IgD-negative memory B cell (primary cell): ENCODE measurements at regions not wholly inside any gene's neighbourhood (a gene's known extent, or its start where the extent isn't known, plus 50 kb on each side); places are given as distances from the start of the nearest gene placed in this dataset.

ENCODE experiments used
- H3K27ac Mint-ChIP-seq, 3 donors: one replicate each; pipeline ENCODE4 v1.8.0; 2020 to 2022; ENCODE audit warnings: mild to moderate bottlenecking in 3 of 3, mixed read lengths in 3 of 3, moderate library complexity in 1 of 3
- H3K27me3 Mint-ChIP-seq: one replicate; pipeline ENCODE4 v1.8.0; 2021; ENCODE audit warnings: mixed read lengths
- H3K36me3 Mint-ChIP-seq: one replicate; pipeline ENCODE4 v1.8.0; 2020; ENCODE audit warnings: mild to moderate bottlenecking, mixed read lengths
- H3K4me1 Mint-ChIP-seq, 3 donors: one replicate each; pipeline ENCODE4 v1.8.0; 2020 to 2022; ENCODE audit warnings: mixed read lengths in 3 of 3, mild to moderate bottlenecking in 1 of 3
- H3K4me3 Mint-ChIP-seq, 4 donors: one replicate each; pipeline ENCODE4 v1.8.0; 2020 to 2022; ENCODE audit warnings: mild to moderate bottlenecking in 4 of 4, mixed read lengths in 4 of 4, moderate library complexity in 3 of 4
- H3K9me3 Mint-ChIP-seq, 3 donors: one replicate each; pipeline ENCODE4 v1.8.0; 2020 to 2021; ENCODE audit warnings: mixed read lengths in 3 of 3, mild to moderate bottlenecking in 1 of 3

- H3K27ac Mint-ChIP-seq: no peak overlapping the region
- no peaks in the 10 kb centered on the region for H3K27me3 Mint-ChIP-seq
- H3K36me3 Mint-ChIP-seq: no peaks in the 10 kb centered on the region
- no peak overlapping the region for H3K4me3 Mint-ChIP-seq
- H3K4me1 Mint-ChIP-seq: no peaks in the 10 kb centered on the region
- H3K9me3 Mint-ChIP-seq: peaks cover 3 to 8% (median 4%) of the 10 kb centered on the region in 3 donors
Observed at GRCh38 chr1:217211486-217211885, 419.4 kb downstream of the GPATCH2 start.

- Mint-ChIP-seq H3K4me1 (no peaks in the 10 kb centered on the region), H3K27ac (no peak overlapping the region), H3K9me3 (peaks cover 4 to 10% (median 7%) of the 10 kb centered on the region in 3 donors), H3K36me3 (no peaks in the 10 kb centered on the region), H3K4me3 (no peak overlapping the region), H3K27me3 (no peaks in the 10 kb centered on the region)
Observed at GRCh38 chr1:217205578-217205977, 425.3 kb downstream of the GPATCH2 start.

- Mint-ChIP-seq H3K4me1 (no peaks in the 10 kb centered on the region), H3K4me3 (no peak overlapping the region), H3K27ac (no peak overlapping the region), H3K27me3 (no peaks in the 10 kb centered on the region), H3K9me3 (peaks cover 1 to 3% (median 2%) of the 10 kb centered on the region in 3 donors), H3K36me3 (no peaks in the 10 kb centered on the region)
Observed at GRCh38 chr1:217196616-217197015, 434.3 kb downstream of the GPATCH2 start.

GRCh38 chr1:217193151-217193550, 437.7 kb downstream of the GPATCH2 start:
- H3K27me3 Mint-ChIP-seq: no peaks in the 10 kb centered on the region
- H3K4me1 Mint-ChIP-seq: no peaks in the 10 kb centered on the region
- no peak overlapping the region for H3K4me3 Mint-ChIP-seq
- H3K36me3 Mint-ChIP-seq: no peaks in the 10 kb centered on the region
- H3K9me3 Mint-ChIP-seq: peaks cover 0 to 3% (median 2%) of the 10 kb centered on the region in 3 donors
- H3K27ac Mint-ChIP-seq: no peak overlapping the region

- no peak overlapping the region for H3K4me3 Mint-ChIP-seq
- no peaks in the 10 kb centered on the region for H3K4me1 Mint-ChIP-seq
- H3K9me3 Mint-ChIP-seq: peaks cover 2 to 4% (median 3%) of the 10 kb centered on the region in 3 donors
- no peaks in the 10 kb centered on the region for H3K36me3 Mint-ChIP-seq
- no peak overlapping the region for H3K27ac Mint-ChIP-seq
- no peaks in the 10 kb centered on the region for H3K27me3 Mint-ChIP-seq
Observed at GRCh38 chr1:217191441-217191840, 439.4 kb downstream of the GPATCH2 start.

GRCh38 chr1:217190359-217190758, 440.5 kb downstream of the GPATCH2 start:
- H3K36me3 Mint-ChIP-seq: no peaks in the 10 kb centered on the region
- no peaks in the 10 kb centered on the region for H3K27me3 Mint-ChIP-seq
- H3K4me1 Mint-ChIP-seq: no peaks in the 10 kb centered on the region

GRCh38 chr1:217189362-217189761, 441.5 kb downstream of the GPATCH2 start:
- no peaks in the 10 kb centered on the region for H3K36me3 Mint-ChIP-seq
- H3K9me3 Mint-ChIP-seq: peaks cover 0 to 4% (median 3%) of the 10 kb centered on the region in 3 donors
- H3K4me3 Mint-ChIP-seq: no peak overlapping the region
- H3K27me3 Mint-ChIP-seq: peaks cover 2% of the 10 kb centered on the region
- no peak overlapping the region for H3K27ac Mint-ChIP-seq
- H3K4me1 Mint-ChIP-seq: no peaks in the 10 kb centered on the region

More at GRCh38 chr1:217190359-217190758, 440.5 kb downstream of the GPATCH2 start:
- no peak overlapping the region for H3K27ac Mint-ChIP-seq
- H3K9me3 Mint-ChIP-seq: peaks cover 0 to 4% (median 3%) of the 10 kb centered on the region in 3 donors
- no peak overlapping the region for H3K4me3 Mint-ChIP-seq

- Mint-ChIP-seq H3K27me3 (peaks cover 2% of the 10 kb centered on the region), H3K4me1 (no peaks in the 10 kb centered on the region), H3K27ac (no peak overlapping the region), H3K4me3 (no peak overlapping the region), H3K36me3 (no peaks in the 10 kb centered on the region), H3K9me3 (peaks cover 0 to 4% (median 3%) of the 10 kb centered on the region in 3 donors)
Observed at GRCh38 chr1:217188280-217189237, 442.3 kb downstream of the GPATCH2 start.

GRCh38 chr1:217186664-217187063, 444.2 kb downstream of the GPATCH2 start:
- no peaks in the 10 kb centered on the region for H3K36me3 Mint-ChIP-seq
- peaks cover 2% of the 10 kb centered on the region for H3K27me3 Mint-ChIP-seq
- no peaks in the 10 kb centered on the region for H3K4me1 Mint-ChIP-seq
- peaks cover 0 to 4% (median 0%) of the 10 kb centered on the region in 3 donors for H3K9me3 Mint-ChIP-seq
- no peak overlapping the region for H3K4me3 Mint-ChIP-seq
- no peak overlapping the region for H3K27ac Mint-ChIP-seq

GRCh38 chr1:217184854-217185253, 446.0 kb downstream of the GPATCH2 start:
- Mint-ChIP-seq H3K36me3 (no peaks in the 10 kb centered on the region), H3K27me3 (peaks cover 2% of the 10 kb centered on the region), H3K4me1 (no peaks in the 10 kb centered on the region), H3K9me3 (peaks cover 0 to 4% (median 0%) of the 10 kb centered on the region in 3 donors), H3K27ac (no peak overlapping the region), H3K4me3 (no peak overlapping the region)

GRCh38 chr1:217182992-217183391, 447.9 kb downstream of the GPATCH2 start:
- peaks cover 2% of the 10 kb centered on the region for H3K27me3 Mint-ChIP-seq
- peaks cover 0 to 4% (median 0%) of the 10 kb centered on the region in 3 donors for H3K9me3 Mint-ChIP-seq

GRCh38 chr1:217181756-217182155, 449.1 kb downstream of the GPATCH2 start:
- H3K27ac Mint-ChIP-seq: no peak overlapping the region
- H3K36me3 Mint-ChIP-seq: no peaks in the 10 kb centered on the region
- no peaks in the 10 kb centered on the region for H3K4me1 Mint-ChIP-seq
- H3K4me3 Mint-ChIP-seq: no peak overlapping the region
- H3K9me3 Mint-ChIP-seq: no peaks in the 10 kb centered on the region
- peaks cover 2% of the 10 kb centered on the region for H3K27me3 Mint-ChIP-seq

More at GRCh38 chr1:217182992-217183391, 447.9 kb downstream of the GPATCH2 start:
- no peak overlapping the region for H3K27ac Mint-ChIP-seq
- no peaks in the 10 kb centered on the region for H3K4me1 Mint-ChIP-seq
- no peaks in the 10 kb centered on the region for H3K36me3 Mint-ChIP-seq
- H3K4me3 Mint-ChIP-seq: no peak overlapping the region

- no peaks in the 10 kb centered on the region for H3K4me1 Mint-ChIP-seq
- no peak overlapping the region for H3K27ac Mint-ChIP-seq
- H3K27me3 Mint-ChIP-seq: peaks cover 2% of the 10 kb centered on the region
- no peak overlapping the region for H3K4me3 Mint-ChIP-seq
- no peaks in the 10 kb centered on the region for H3K36me3 Mint-ChIP-seq
- H3K9me3 Mint-ChIP-seq: no peaks in the 10 kb centered on the region
Observed at GRCh38 chr1:217181176-217181746, 449.6 kb downstream of the GPATCH2 start.

- Mint-ChIP-seq H3K27ac (no peak overlapping the region), H3K4me3 (no peak overlapping the region), H3K9me3 (no peaks in the 10 kb centered on the region), H3K4me1 (no peaks in the 10 kb centered on the region), H3K27me3 (peaks cover 2% of the 10 kb centered on the region), H3K36me3 (no peaks in the 10 kb centered on the region)
Observed at GRCh38 chr1:217180443-217180842, 450.4 kb downstream of the GPATCH2 start.

GRCh38 chr1:217164403-217164802, 441.2 kb upstream of the ESRRG start:
- H3K27me3 Mint-ChIP-seq: no peaks in the 10 kb centered on the region
- peaks cover 0 to 3% (median 0%) of the 10 kb centered on the region in 3 donors for H3K9me3 Mint-ChIP-seq
- H3K4me1 Mint-ChIP-seq: no peaks in the 10 kb centered on the region
- H3K4me3 Mint-ChIP-seq: no peak overlapping the region
- no peak overlapping the region for H3K27ac Mint-ChIP-seq
- H3K36me3 Mint-ChIP-seq: no peaks in the 10 kb centered on the region
